WTC11 (cell line): ENCODE measurements at regions not wholly inside any gene's neighbourhood (a gene's known extent, or its start where the extent isn't known, plus 50 kb on each side); places are given as distances from the start of the nearest gene placed in this dataset.

ENCODE experiments used
- ATAC-seq: fragments of 200-7000 bp; cut with Tn5 transposase; 2 replicates; pipeline ENCODE4 v1.10.0; 2021; ENCODE audit warnings: mild to moderate bottlenecking, moderate library complexity
- CTCF ChIA-PET: fragments of 300-600 bp; sonication (Branson Sonifier 250); formaldehyde crosslinking; loops from one replicate; lab custom pipeline; 2021; ENCODE audit warnings: antibody characterized with exemption; lab: Charles Lee
- POLR2A ChIA-PET: fragments of 350-600 bp; sonication (Branson Sonifier 250); formaldehyde crosslinking; loops from one replicate; lab custom pipeline; 2021; ENCODE audit warnings: antibody characterized with exemption; lab: Charles Lee
- DNase-seq: peaks from one replicate; pipeline ENCODE4 v3.0.0; 2021; ENCODE audit warnings: low spot score
- H3K27ac Mint-ChIP-seq: 2 replicates; pipeline ENCODE4 v1.8.0; 2021; ENCODE audit warnings: mixed read lengths
- H3K27me3 Mint-ChIP-seq: 2 replicates; pipeline ENCODE4 v1.8.0; 2021; ENCODE audit warnings: low read depth, mild to moderate bottlenecking, moderate library complexity, mixed read lengths
- H3K36me3 Mint-ChIP-seq: 2 replicates; pipeline ENCODE4 v1.8.0; 2021; ENCODE audit warnings: mixed read lengths
- H3K4me1 Mint-ChIP-seq: 2 replicates; pipeline ENCODE4 v1.8.0; 2022; ENCODE audit warnings: mixed read lengths
- H3K4me3 Mint-ChIP-seq: 2 replicates; pipeline ENCODE4 v1.8.0; 2021; ENCODE audit warnings: mild to moderate bottlenecking, moderate library complexity, mixed read lengths
- H3K9me3 Mint-ChIP-seq: 2 replicates; pipeline ENCODE4 v1.8.0; 2021; ENCODE audit warnings: mixed read lengths
- CREB1 ChIP-seq: sonication (generic); formaldehyde crosslinking; IDR thresholded peaks from 2 replicates; pipeline ENCODE4 v1.8.0; 2023; ENCODE audit warnings: mild to moderate bottlenecking, missing genetic modification reagents
- ELF4 ChIP-seq: sonication (generic); formaldehyde crosslinking; IDR thresholded peaks from 2 replicates; pipeline ENCODE4 v1.8.1; 2022; ENCODE audit warnings: low read depth, mild to moderate bottlenecking, moderate library complexity, missing genetic modification reagents
- ETV6 ChIP-seq: sonication (generic); formaldehyde crosslinking; IDR thresholded peaks from 2 replicates; pipeline ENCODE4 v1.8.1; 2022; ENCODE audit warnings: mild to moderate bottlenecking, missing genetic modification reagents
- GTF2I ChIP-seq: fragments of 250-450 bp; sonication (Bioruptor Pico); conservative IDR thresholded peaks from 2 replicates; pipeline ENCODE4 v1.4.0; 2021; ENCODE audit warnings: mild to moderate bottlenecking
- JUN ChIP-seq: sonication (generic); formaldehyde crosslinking; IDR thresholded peaks from 2 replicates; pipeline ENCODE4 v1.8.0; 2023; ENCODE audit warnings: mild to moderate bottlenecking, missing genetic modification reagents
- TEAD4 ChIP-seq: sonication (generic); formaldehyde crosslinking; IDR thresholded peaks from 2 replicates; pipeline ENCODE4 v1.8.0; 2022; ENCODE audit warnings: mild to moderate bottlenecking, missing genetic modification reagents
- ZBTB43 ChIP-seq: sonication (generic); formaldehyde crosslinking; IDR thresholded peaks from 2 replicates; pipeline ENCODE4 v1.8.1; 2023; ENCODE audit warnings: mild to moderate bottlenecking, missing genetic modification reagents
- ZNF263 ChIP-seq: sonication (generic); formaldehyde crosslinking; IDR thresholded peaks from 2 replicates; pipeline ENCODE4 v1.8.1; 2022; ENCODE audit warnings: low read depth, mild to moderate bottlenecking, moderate library complexity, missing genetic modification reagents
- ZNF281 ChIP-seq: sonication (generic); formaldehyde crosslinking; IDR thresholded peaks from 2 replicates; pipeline ENCODE4 v1.8.0; 2023; ENCODE audit warnings: mild to moderate bottlenecking, missing genetic modification reagents
- ZNF423 ChIP-seq: fragments of 250-450 bp; sonication (Bioruptor Pico); IDR thresholded peaks from 2 replicates; pipeline ENCODE4 v2.1.2; 2022; ENCODE audit warnings: mild to moderate bottlenecking, moderate library complexity

- CTCF ChIA-PET = interaction anchor here (0.5 to 2.9 kb wide), 8 partner anchors 18 to 207 kb away, joined by 3 to 9 read pairs (median 5); no protein-coding TSS in a partner anchor
Measured at GRCh38 chr11:69984457-69985261, 93.5 kb upstream of the ANO1 start.

GRCh38 chr11:69985331-69985640 lies 92.8 kb upstream of the ANO1 start:
- ChIA-PET POLR2A (no interaction called here), CTCF (interaction anchor here (0.6 to 2.9 kb wide), 3 partner anchors 66 to 173 kb away, joined by 3 to 9 read pairs (median 4); no protein-coding TSS in a partner anchor)
- DNase-seq (no peak), ATAC-seq (no peak)
- H3K4me3 Mint-ChIP-seq = peak overlapping the region; percentile 64
- peaks cover 44% of the 10 kb centered on the region for H3K4me1 Mint-ChIP-seq
- H3K27me3 Mint-ChIP-seq = peaks cover 69% of the 10 kb centered on the region
- H3K27ac Mint-ChIP-seq = no peak overlapping the region
- TF ChIP-seq ZBTB43 (CRISPR knock-in tag) = no peak
- H3K9me3 Mint-ChIP-seq = no peaks in the 10 kb centered on the region
- no peaks in the 10 kb centered on the region for H3K36me3 Mint-ChIP-seq

More at GRCh38 chr11:69984457-69985261, 93.5 kb upstream of the ANO1 start:
- ATAC-seq = peak; percentile 80
- no peak overlapping the region for H3K27ac Mint-ChIP-seq
- POLR2A ChIA-PET = no interaction called here
- peak; percentile 63 for DNase-seq
- H3K4me3 Mint-ChIP-seq = peak overlapping the region; percentile 64
- H3K9me3 Mint-ChIP-seq = no peaks in the 10 kb centered on the region
- peaks cover 47% of the 10 kb centered on the region for H3K4me1 Mint-ChIP-seq
- no peak for TF ChIP-seq CREB1 (CRISPR knock-in tag)
- TF ChIP-seq ZNF281 = 0 out of 2 replicates have a peak, but pooled peaks have one; percentile 54
- TF ChIP-seq JUN (CRISPR knock-in tag) = no peak
- peak; percentile 26; the same call in 1 of the 2 replicates for TF ChIP-seq ETV6
- TF ChIP-seq ZNF263 (CRISPR knock-in tag) = peak; percentile 36; the same call in 1 of the 2 replicates
- TF ChIP-seq ELF4 (CRISPR knock-in tag) = no peak
- TF ChIP-seq, all 79 proteins: peak for 3
- Mint-ChIP-seq H3K36me3 (no peaks in the 10 kb centered on the region), H3K27me3 (peaks cover 65% of the 10 kb centered on the region)

GRCh38 chr11:69985641-69986439 lies 92.3 kb upstream of the ANO1 start:
- Mint-ChIP-seq H3K27ac (no peak overlapping the region), H3K4me1 (peaks cover 44% of the 10 kb centered on the region), H3K9me3 (no peaks in the 10 kb centered on the region), H3K36me3 (no peaks in the 10 kb centered on the region), H3K4me3 (peak overlapping the region; percentile 64), H3K27me3 (peaks cover 73% of the 10 kb centered on the region)
- DNase-seq (peak; percentile 49), ATAC-seq (no peak; the same call in 1 of the 2 replicates)
- CTCF ChIA-PET = interaction anchor here (0.6 to 1.0 kb wide), 3 partner anchors 73 to 172 kb away, joined by 3 to 4 read pairs (median 3); no protein-coding TSS in a partner anchor
- TF ChIP-seq ZNF281 = peak; percentile 44; the same call in 1 of the 2 replicates
- no peak for TF ChIP-seq TEAD4
- TF ChIP-seq ZNF423 = peak; percentile 4; the same call in 1 of the 2 replicates
- no peak for TF ChIP-seq GTF2I (CRISPR knock-in tag)
- POLR2A ChIA-PET = no interaction called here
